ENCODE measurements at regions not wholly inside any gene's neighbourhood (a gene's known extent, or its start where the extent isn't known, plus 50 kb on each side); places are given as distances from the start of the nearest gene placed in this dataset.

DNA sequence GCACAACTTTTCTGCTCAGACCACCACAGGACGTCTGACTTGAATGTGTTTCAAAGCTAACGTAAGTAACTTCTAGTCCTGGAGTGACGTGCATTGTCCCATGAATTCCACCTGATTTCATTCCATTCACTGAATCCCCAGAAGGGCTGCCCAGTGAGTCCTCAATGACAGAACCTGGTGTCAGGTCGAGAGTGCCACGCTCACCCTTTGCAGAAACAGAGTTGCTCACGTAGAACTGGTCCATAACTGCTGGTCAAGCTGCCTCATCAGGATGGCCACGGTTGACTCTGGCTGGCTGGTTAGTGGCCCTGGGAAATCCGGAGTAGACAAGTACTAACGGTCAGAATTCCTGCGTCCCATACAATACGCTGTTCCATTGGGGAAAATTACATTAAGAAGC, 50.6 kb upstream of the UBE3C start:
- Histone ChIP-seq H3K4me2 (ENCODE audit: insufficient read depth, low read length) (peak overlapping the region; percentile 25), H3K9ac (ENCODE audit: insufficient read depth in 1 of 2, low read depth in 2 of 2, low read length in 2 of 2) (no peak overlapping the region), H3K79me2 (ENCODE audit: control insufficient read depth, insufficient read depth, low read length) (no peaks in the 10 kb centered on the region), H3K4me3 (no peak overlapping the region), H2AFZ (ENCODE audit: low read depth, low read length) (no peak overlapping the region), H3K4me1 (replicated peaks in 1 of 2; ENCODE audit: control insufficient read depth in 2 of 2, insufficient read depth in 2 of 2, low read length in 2 of 2) (peaks cover 3 to 10% of the 10 kb centered on the region in 2 experiments; a peak in 3 of 5 replicates), H3K9me1 (ENCODE audit: control insufficient read depth, insufficient read depth, low read length) (no peaks in the 10 kb centered on the region), H3K9me3 (replicated peaks; ENCODE audit: control insufficient read depth, insufficient read depth, low read depth, low read length) (0 out of 2 replicates have a peak, but pooled peaks cover 1% of the 10 kb centered on the region), H3K27ac (ENCODE audit: extremely low read depth, low read depth, low read length) (no peak overlapping the region), H3K36me3 (ENCODE audit: control insufficient read depth, insufficient read depth, low read length) (no peaks in the 10 kb centered on the region), H4K20me1 (replicated peaks; ENCODE audit: control insufficient read depth, insufficient read depth, low read length) (no peaks in the 10 kb centered on the region; the same call in 1 of the 2 replicates), H3K27me3 (ENCODE audit: control insufficient read depth in 2 of 2, insufficient read depth in 2 of 2, low read length in 2 of 2) (peaks cover 46 to 52% of the 10 kb centered on the region in 2 experiments)
- in situ Hi-C loops (cut with MboI) (no loop called here), intact Hi-C loops (cut with micrococcal nuclease) (no loop called here)
- 13% methylated on average over 11 of the region's 11 CpGs for WGBS (ENCODE audit: insufficient coverage, low coverage, missing lambda C conversion rate)
- BruUV-seq (replicated peaks): no TSS peak
- CTCF ChIA-PET (ENCODE audit: low intra/inter-chr PET ratio): no interaction called here
- TF ChIP-seq MCM3 (IDR thresholded peaks at IDR 0.05) (no peak), ZMIZ1 (IDR thresholded peaks at IDR 0.05; ENCODE audit: low read depth in 2 of 2, low read length in 2 of 2) (no peak), ZNF134 (CRISPR knock-in tag; conservative IDR thresholded peaks at IDR 0.05) (no peak)
- POLR2A ChIA-PET: no interaction called here
- ATAC-seq (no peak; the same call in 2 of the 3 replicates), DNase-seq (ENCODE audit: extremely low read depth in 1 of 4, low spot score in 3 of 4) (peak in 1 of 4 experiments; percentile 11), FAIRE-seq (no peak)

All from K562 (cell line).